RCC 7860 (cell line): ENCODE measurements at regions not wholly inside any gene's neighbourhood (a gene's known extent, or its start where the extent isn't known, plus 50 kb on each side); places are given as distances from the start of the nearest gene placed in this dataset.
"Not testable (repeated sequence)": the region's sequence is repeated elsewhere in the genome, so short reads cannot be mapped to it uniquely, and the experiment has no call there.

Source experiments
- DNase-seq: peaks from one replicate; pipeline ENCODE4 v3.0.0-alpha.2; 2015; ENCODE audit warnings: low spot score
- FAIRE-seq: peaks from 2 replicates; lab custom pipeline; 2012; peaks lifted over from hg19 to GRCh38; lab: Jason Lieb, UNC

DNA sequence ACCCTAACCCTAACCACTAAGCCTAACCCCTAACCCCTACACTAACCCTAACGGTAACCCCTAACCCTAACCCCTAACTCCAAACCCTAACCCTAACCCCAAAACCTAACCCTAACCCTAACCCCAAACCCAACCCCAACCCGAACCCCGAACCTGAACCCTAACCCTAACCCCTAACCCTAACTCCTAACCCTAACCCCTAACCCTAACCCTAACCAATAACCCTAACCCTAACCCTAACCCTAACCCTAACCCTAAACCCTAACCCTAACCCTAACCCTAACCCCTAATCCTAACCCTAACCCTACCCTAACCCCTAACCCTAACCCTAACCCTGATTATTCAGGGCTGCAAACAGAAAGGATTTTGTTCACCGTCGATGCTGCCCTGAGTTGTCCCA is 144.6 kb upstream of the DUSP22 start:
- FAIRE-seq, DNase-seq: not testable (repeated sequence)

DNA sequence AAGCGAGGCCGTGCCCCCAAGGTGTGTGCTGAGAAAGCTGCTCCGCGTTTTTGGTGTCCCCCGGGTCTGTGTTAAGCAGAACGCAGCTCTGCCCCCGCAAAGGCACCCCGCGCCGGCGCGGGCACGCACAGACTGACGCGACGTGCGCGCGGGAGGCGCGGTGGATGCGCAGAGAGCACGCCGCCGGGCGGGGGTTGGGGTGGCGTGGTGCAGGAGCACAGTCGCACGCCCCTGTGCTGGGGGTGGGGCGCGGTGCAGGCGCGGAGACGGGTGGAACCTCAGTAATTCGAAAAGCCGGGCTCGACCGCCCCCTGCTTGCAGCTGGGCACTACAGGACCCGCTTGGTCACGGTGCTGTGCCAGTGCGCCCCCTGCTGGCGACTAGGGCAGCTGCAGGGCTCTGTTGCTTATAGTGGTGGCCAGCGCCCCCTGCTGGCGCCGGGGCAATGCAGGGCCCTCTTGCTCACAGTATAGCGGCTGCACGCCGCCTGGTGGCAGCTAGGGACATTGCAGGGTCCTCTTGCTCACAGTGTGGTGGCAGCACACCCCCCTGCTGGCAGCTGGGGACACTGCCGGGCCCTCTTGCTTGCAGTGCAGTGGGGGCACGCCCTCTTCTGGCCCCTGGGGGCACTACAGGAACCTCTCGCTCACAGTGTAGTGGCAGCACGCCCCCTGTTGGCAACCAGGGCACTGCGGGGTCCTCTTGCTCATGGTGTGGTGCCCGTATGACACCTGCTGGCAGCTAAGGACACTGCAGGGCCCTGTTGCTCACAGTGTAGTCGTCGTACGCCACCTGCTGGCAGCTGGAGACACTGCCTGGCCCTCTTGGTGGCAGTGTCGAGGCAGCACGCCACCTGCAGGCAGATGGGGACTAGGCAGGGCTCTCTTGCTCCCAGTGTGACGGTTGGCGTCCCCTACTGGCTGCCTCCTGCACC is 144.0 kb upstream of the DUSP22 start:
- FAIRE-seq, DNase-seq: not testable (repeated sequence)

DNA sequence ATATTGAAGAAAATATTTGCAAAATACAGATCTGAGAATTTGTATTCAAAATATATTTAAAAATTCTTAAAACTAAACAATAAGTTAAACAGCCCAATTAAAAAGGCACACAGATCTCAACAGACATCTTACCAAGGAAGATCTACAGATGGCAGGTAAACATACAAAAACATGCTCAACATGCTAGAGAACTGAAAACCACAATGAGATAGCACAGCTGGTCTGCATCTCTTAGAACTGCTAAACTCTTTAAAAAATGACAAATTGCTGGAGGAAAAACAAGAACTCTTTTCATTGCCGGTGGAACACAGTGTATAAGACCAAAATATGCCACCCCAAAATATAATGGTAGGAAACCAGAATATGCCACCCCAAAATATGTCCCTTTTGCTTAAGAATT is 142.1 kb upstream of the DUSP22 start:
- FAIRE-seq, DNase-seq: not testable (repeated sequence)

DNA sequence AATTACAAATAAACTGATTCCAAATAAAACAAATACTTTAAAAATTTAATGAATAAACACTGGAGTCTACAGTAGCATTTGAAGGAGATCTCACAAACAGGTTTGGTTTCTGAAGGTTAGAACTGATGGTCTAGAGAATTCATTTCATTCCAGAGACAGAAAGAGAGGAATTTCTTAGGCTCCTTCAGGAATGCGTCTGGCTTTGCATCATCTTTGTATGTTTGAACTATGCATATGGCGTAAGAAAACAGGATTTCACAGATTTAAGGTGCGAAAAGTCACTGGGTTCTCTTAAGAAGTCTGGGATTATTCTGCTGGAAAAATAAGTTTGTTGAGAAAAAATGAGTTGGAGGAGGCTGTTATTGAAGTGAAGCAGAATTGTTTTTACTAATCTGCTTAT is 139.9 kb upstream of the DUSP22 start:
- not testable (repeated sequence) for FAIRE-seq, DNase-seq

- not testable (repeated sequence) for DNase-seq, FAIRE-seq
Measured at GRCh38 chr6:153026-153425, 139.3 kb upstream of the DUSP22 start.

DNA sequence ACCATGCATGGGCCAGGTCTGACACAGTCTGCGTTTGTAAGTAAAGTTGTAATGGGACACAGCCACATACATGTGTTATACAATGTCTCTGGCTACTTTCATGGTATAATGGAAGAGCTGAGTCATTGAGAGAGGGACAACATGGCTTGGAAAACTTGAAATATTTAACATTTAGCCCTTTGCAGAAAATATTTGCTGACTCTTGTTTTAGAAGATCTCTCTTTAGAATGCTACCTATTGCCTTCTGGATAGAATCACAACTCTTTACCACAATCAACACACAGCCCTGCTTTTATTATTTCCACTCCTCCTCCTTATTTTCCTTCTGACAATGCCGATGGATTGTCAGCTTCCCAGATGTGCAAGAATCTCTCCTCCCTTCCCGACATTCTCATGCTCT is 138.4 kb upstream of the DUSP22 start:
- FAIRE-seq, DNase-seq: not testable (repeated sequence)

DNA sequence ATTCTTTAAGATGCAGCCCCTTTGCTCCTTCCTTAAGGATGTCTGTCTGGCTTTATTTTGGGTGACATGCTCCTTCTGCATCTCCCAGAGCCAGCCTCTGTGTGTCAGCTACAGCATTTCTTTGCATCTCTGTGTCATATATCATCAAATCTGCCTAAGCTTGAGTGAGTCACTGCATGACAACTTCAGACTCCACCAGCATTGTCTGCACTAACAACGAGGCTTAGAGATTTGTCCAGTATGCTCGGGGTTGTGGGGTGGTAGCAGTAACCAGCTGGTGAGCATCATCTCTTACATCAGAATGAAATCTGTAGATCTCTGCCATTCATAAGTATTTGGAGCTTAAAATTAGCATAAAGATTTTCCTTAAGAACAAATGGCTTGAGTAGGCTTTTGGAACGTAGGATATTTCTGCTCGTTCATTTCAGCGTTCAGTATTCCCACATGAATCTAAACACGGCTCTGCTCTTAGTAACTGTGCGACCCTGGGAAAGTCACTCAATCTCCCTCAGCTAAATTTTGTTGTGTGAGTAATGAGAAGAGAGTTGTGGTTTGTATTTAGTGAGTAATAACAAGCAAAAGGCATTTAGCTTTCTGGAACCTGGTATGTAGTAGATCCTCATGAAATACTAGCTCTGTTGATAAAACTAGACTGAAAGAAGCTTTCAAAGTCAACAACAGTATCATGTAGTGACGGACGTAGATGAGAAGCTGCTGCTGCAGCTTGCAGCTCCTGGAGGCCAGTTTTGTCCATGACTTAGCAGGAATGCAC is 137.8 kb upstream of the DUSP22 start:
- not testable (repeated sequence) for FAIRE-seq, DNase-seq

DNA sequence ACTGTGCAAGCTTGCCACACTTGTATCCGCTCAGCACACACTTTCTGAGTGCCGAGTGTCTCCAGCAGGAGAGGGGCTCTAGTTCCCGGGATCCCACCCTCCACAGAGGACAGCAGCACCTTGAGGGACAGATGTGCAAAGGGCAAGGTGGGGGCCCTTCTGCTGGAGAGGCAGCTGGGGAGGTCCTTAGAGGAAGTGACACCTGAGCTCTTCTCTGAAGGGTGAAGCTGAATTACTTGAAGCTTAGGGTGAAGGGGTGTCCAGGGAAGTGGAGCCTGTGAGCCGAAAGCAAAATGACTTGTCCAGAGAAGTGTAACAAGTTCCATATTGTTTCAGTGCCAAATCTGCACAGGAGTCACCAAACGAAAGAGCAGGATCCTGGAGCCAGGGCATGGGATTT is 136.3 kb upstream of the DUSP22 start:
- FAIRE-seq, result no peak
- no peak for DNase-seq

DNA sequence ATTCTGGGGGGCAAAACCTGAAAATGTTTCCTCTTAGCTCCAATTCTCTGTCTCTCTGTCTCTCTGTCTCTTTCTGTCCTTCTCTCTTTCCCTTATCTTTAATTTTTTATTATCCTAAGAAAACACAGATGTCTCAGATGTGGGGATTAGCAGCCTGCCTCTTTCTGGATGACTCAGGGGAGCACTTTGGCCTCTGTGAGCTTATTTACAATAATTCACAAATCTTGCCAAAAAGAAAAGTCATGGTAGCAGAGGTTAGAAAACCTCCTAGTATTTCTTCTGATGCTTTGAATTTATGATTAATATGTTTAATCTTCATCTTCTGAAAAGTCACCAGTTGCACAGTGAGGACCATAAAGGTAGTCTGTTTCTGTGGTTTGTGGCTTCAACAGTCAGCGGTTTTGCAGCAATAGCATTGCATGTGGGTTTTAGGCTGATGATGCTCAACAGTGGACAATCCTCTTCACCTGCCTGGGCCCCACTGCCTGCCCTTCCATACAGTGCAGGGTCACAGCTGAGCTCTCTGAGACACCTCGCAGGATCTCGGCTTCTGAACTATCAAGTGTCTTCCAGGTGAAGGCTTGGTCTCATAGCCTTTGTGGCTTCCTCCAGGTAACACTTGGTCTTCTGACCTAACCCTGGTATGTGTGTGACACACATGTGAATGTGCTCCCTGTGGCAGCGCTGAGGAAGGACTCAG is 135.7 kb upstream of the DUSP22 start:
- not testable (repeated sequence) for DNase-seq, FAIRE-seq

DNA sequence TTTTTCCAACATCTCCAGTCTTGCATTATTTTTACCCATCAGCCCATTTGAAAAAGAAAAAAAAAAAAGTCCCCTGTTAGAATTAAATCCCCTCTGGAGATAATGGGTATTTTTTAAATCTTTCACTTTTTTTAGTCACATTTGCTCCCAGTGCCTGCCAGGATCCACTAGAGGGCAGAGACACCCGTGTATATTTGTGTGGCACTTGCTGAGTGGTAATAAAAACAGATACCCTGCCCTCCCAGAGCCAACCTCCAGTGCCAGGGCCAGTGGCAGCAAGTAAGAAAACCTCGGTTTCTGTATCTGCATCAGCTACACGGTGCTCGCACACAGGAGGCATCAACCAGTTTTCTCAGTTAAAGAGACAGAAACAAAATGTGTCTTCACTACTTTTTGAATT is 135.1 kb upstream of the DUSP22 start:
- not testable (repeated sequence) for FAIRE-seq, DNase-seq

DNA sequence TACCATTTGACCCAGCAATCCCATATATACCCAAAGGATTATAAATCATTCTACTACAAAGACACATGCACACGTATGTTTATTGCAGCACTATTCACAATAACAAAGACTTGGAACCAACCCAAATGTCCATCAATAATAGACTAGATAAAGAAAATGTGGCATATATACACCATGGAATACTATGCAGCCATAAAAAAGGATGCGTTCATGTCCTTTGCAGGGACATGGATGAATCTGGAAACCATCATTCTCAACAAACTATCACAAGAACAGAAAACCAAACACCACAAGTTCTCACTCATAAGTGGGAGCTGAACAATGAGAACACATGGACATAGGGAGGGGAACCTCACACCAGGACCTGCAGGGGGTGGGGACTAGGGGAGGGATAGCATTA is 130.6 kb upstream of the DUSP22 start:
- not testable (repeated sequence) for DNase-seq, FAIRE-seq

DNA sequence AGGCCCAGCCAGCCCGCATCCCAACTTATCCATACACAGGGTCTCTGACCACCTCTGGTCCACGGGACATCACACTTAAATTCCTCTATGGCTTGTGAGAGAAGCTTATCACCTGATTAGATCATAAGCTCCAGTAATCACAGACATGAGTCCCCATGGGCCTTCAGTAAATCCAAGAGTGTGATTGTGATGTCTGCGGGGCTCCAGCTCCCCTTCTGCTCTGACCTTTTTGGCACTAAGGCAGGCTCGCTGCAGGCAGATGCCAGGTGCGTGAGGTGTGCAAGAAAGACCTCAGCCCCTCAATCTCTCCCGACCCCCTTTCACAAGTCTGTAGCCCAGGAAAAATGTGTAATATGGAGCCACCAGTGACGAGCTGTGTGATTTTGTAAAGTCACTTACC is 127.6 kb upstream of the DUSP22 start:
- no peak for FAIRE-seq
- no peak for DNase-seq

GRCh38 chr6:165263-165662 is 127.0 kb upstream of the DUSP22 start:
- FAIRE-seq (no peak), DNase-seq (no peak)

GRCh38 chr6:165906-166305 is 126.4 kb upstream of the DUSP22 start:
- FAIRE-seq, result no peak
- DNase-seq, result no peak

DNA sequence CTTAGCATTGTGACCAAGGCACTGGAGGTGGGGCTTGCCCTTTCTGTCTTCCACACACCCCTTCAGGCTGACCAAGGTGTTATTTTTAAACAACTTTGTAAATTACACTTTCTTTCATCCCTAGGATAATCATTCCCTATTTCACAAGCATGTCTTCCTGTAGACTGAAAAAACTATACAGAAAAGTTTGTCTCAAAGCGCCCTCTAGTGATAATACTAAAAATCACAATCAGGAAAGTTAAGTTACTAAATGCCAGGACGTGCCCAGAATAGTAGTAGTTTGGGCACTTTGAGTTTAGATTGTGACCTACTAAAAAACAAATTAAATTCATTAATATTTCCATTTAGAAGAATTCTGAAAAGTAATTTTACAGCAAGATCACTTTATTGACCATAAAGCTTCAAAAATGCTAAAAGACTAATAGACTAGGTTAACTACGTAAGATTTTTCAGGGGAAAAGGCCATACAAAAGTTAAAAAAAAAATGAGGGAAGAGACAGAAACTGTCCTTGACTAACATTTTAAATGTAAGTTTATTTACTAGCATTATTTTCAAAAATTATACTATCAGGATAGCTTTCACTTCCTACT is 123.3 kb upstream of the DUSP22 start:
- peak; percentile 35 for DNase-seq
- FAIRE-seq, result peak; percentile 77

- no peak for FAIRE-seq
- DNase-seq, result no peak
Measured at GRCh38 chr6:174036-174435, 118.3 kb upstream of the DUSP22 start.

GRCh38 chr6:175680-176079 is 116.6 kb upstream of the DUSP22 start:
- DNase-seq, result no peak
- FAIRE-seq, result no peak

- no peak for FAIRE-seq
- DNase-seq, result no peak
Measured at GRCh38 chr6:176766-177165, 115.5 kb upstream of the DUSP22 start.

- DNase-seq, result no peak
- no peak for FAIRE-seq
Measured at GRCh38 chr6:178119-178518, 114.2 kb upstream of the DUSP22 start.

GRCh38 chr6:178929-179328 is 113.4 kb upstream of the DUSP22 start:
- not testable (repeated sequence) for DNase-seq, FAIRE-seq
